HepG2 (cell line): ENCODE measurements at regions not wholly inside any gene's neighbourhood (a gene's known extent, or its start where the extent isn't known, plus 50 kb on each side); places are given as distances from the start of the nearest gene placed in this dataset.

Experiments
- AKNA ChIP-seq: sonication (generic); formaldehyde crosslinking; IDR thresholded peaks from 2 replicates; pipeline ENCODE4 v1.4.0; 2020; ENCODE audit warnings: missing genetic modification reagents, borderline replicate concordance
- BCL6 ChIP-seq: IDR thresholded peaks from 2 replicates; pipeline ENCODE4 v1.6.1; 2016; ENCODE audit warnings: missing genetic modification reagents, missing compliant biosample characterization
- KLF16 ChIP-seq, 2 experiments: sonication (generic) in 1 of 2; formaldehyde crosslinking in 1 of 2; IDR thresholded peaks; 2 replicates each; pipeline versions ENCODE4 v1.6.1 to v1.8.0; 2016 to 2023; ENCODE audit warnings: missing genetic modification reagents in 2 of 2, missing compliant biosample characterization in 1 of 2
- PAX8 ChIP-seq: sonication (generic); formaldehyde crosslinking; IDR thresholded peaks from 2 replicates; pipeline ENCODE4 v1.8.0; 2022; ENCODE audit warnings: mild to moderate bottlenecking, missing genetic modification reagents, borderline replicate concordance
- THAP8 ChIP-seq: sonication (generic); formaldehyde crosslinking; IDR thresholded peaks from 2 replicates; pipeline ENCODE4 v1.5.1; 2020; ENCODE audit warnings: missing genetic modification reagents, mild to moderate bottlenecking, borderline replicate concordance
- ZFAT ChIP-seq: sonication (generic); formaldehyde crosslinking; conservative IDR thresholded peaks from 2 replicates; pipeline ENCODE4 v1.8.1; 2023; ENCODE audit warnings: missing genetic modification reagents, inconsistent platforms
- ZNF34 ChIP-seq: sonication (generic); formaldehyde crosslinking; IDR thresholded peaks from 2 replicates; pipeline ENCODE4 v1.4.0; 2020; ENCODE audit warnings: mild to moderate bottlenecking, missing genetic modification reagents, borderline replicate concordance
- ZNF552 ChIP-seq: sonication (generic); formaldehyde crosslinking; IDR thresholded peaks from 2 replicates; pipeline ENCODE4 v1.9.0; 2022; ENCODE audit warnings: missing genetic modification reagents, mild to moderate bottlenecking, borderline replicate concordance
- ZNF737 ChIP-seq: sonication (generic); formaldehyde crosslinking; IDR thresholded peaks from 2 replicates; pipeline ENCODE4 v1.5.0; 2020; ENCODE audit warnings: missing genetic modification reagents, mild to moderate bottlenecking, borderline replicate concordance
- TF ChIP-seq, protein P1 (sequence below): sonication (generic); formaldehyde crosslinking; IDR thresholded peaks from 2 replicates; pipeline ENCODE4 v1.4.0; 2020; ENCODE audit warnings: missing genetic modification reagents, borderline replicate concordance
- TF ChIP-seq, protein P2 (sequence below): sonication (generic); formaldehyde crosslinking; IDR thresholded peaks from 2 replicates; pipeline ENCODE4 v1.4.0; 2020; ENCODE audit warnings: low read depth, mild to moderate bottlenecking, missing genetic modification reagents
- TF ChIP-seq, protein P3 (sequence below): IDR thresholded peaks from 2 replicates; pipeline ENCODE4 v1.6.1; 2016; ENCODE audit warnings: mild to moderate bottlenecking

GRCh38 chr2:234679741-234680687 lies 183.1 kb upstream of the ARL4C start (continued):
- TF ChIP-seq, protein P1, sequence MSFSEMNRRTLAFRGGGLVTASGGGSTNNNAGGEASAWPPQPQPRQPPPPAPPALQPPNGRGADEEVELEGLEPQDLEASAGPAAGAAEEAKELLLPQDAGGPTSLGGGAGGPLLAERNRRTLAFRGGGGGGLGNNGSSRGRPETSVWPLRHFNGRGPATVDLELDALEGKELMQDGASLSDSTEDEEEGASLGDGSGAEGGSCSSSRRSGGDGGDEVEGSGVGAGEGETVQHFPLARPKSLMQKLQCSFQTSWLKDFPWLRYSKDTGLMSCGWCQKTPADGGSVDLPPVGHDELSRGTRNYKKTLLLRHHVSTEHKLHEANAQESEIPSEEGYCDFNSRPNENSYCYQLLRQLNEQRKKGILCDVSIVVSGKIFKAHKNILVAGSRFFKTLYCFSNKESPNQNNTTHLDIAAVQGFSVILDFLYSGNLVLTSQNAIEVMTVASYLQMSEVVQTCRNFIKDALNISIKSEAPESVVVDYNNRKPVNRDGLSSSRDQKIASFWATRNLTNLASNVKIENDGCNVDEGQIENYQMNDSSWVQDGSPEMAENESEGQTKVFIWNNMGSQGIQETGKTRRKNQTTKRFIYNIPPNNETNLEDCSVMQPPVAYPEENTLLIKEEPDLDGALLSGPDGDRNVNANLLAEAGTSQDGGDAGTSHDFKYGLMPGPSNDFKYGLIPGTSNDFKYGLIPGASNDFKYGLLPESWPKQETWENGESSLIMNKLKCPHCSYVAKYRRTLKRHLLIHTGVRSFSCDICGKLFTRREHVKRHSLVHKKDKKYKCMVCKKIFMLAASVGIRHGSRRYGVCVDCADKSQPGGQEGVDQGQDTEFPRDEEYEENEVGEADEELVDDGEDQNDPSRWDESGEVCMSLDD (CRISPR knock-in tag), result no peak
- TF ChIP-seq BCL6 (CRISPR knock-in tag) (peak; percentile 94), AKNA (CRISPR knock-in tag) (no peak), ZNF34 (CRISPR knock-in tag) (no peak), PAX8 (no peak), ZNF737 (no peak), KLF16 (CRISPR knock-in tag; IDR thresholded peaks at IDR 0.05) (peak in 1 of 2 experiments; percentile 87; a peak in 2 of 4 replicates), ZFAT (no peak), ZNF552 (0 out of 2 replicates have a peak, but pooled peaks have one; percentile 55), THAP8 (no peak)
- TF ChIP-seq, protein P2, sequence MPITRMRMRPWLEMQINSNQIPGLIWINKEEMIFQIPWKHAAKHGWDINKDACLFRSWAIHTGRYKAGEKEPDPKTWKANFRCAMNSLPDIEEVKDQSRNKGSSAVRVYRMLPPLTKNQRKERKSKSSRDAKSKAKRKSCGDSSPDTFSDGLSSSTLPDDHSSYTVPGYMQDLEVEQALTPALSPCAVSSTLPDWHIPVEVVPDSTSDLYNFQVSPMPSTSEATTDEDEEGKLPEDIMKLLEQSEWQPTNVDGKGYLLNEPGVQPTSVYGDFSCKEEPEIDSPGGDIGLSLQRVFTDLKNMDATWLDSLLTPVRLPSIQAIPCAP (CRISPR knock-in tag), result no peak
- TF ChIP-seq, protein P3, sequence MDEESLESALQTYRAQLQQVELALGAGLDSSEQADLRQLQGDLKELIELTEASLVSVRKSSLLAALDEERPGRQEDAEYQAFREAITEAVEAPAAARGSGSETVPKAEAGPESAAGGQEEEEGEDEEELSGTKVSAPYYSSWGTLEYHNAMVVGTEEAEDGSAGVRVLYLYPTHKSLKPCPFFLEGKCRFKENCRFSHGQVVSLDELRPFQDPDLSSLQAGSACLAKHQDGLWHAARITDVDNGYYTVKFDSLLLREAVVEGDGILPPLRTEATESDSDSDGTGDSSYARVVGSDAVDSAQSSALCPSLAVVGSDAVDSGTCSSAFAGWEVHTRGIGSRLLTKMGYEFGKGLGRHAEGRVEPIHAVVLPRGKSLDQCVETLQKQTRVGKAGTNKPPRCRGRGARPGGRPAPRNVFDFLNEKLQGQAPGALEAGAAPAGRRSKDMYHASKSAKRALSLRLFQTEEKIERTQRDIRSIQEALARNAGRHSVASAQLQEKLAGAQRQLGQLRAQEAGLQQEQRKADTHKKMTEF (CRISPR knock-in tag), result peak; percentile 98
